ENCODE measurements at regions not wholly inside any gene's neighbourhood (a gene's known extent, or its start where the extent isn't known, plus 50 kb on each side); places are given as distances from the start of the nearest gene placed in this dataset.
A peak's percentile ranks its signal among the peaks of the same experiment; 100 is the strongest.

- H3K4me1 ChIP-seq (ENCODE audit: control insufficient read depth, extremely low read depth, insufficient read depth, low read length), result peaks cover 21% of the 10 kb centered on the region
- H3K27ac ChIP-seq (ENCODE audit: insufficient read depth, low read depth, low read length), result peak overlapping the region; percentile 79
- peak; percentile 55 for DNase-seq (ENCODE audit: low read depth, low spot score)
- intact Hi-C loops (cut with micrococcal nuclease), result loop anchor here (5.0 kb wide), 1 partner anchor 120 kb away; no protein-coding TSS in a partner anchor
- H3K79me2 ChIP-seq (ENCODE audit: control insufficient read depth, insufficient read depth, low read length), result no peaks in the 10 kb centered on the region
- H3K9me3 ChIP-seq (replicated peaks; ENCODE audit: control insufficient read depth, insufficient read depth, low read length), result no peaks in the 10 kb centered on the region
- H3K9ac ChIP-seq (replicated peaks; ENCODE audit: extremely low read depth, insufficient read depth, low read length), result no peak overlapping the region
- TF ChIP-seq CTCF (IDR thresholded peaks at IDR 0.05; ENCODE audit: extremely low read depth in 1 of 2, insufficient read depth in 1 of 2, low read depth in 1 of 2, low read length in 2 of 2) (no peak), MAX (IDR thresholded peaks at IDR 0.05; ENCODE audit: insufficient read depth, insufficient read length) (no peak), EZH2 (IDR thresholded peaks at IDR 0.05; ENCODE audit: borderline replicate concordance, low read depth, low read length, severe bottlenecking) (no peak), JUN (IDR thresholded peaks at IDR 0.05; ENCODE audit: borderline replicate concordance, insufficient read depth, insufficient read length, low read depth) (no peak), POLR2AphosphoS5 (IDR thresholded peaks at IDR 0.05; ENCODE audit: insufficient read depth, low read depth, low read length) (no peak), POLR2A (IDR thresholded peaks at IDR 0.05; ENCODE audit: low read depth, low read length) (no peak), FOS (IDR thresholded peaks at IDR 0.05; ENCODE audit: borderline replicate concordance, insufficient read depth, low read length) (no peak), MYC (IDR thresholded peaks at IDR 0.05; ENCODE audit: low read depth, low read length) (no peak), GATA2 (IDR thresholded peaks at IDR 0.05; ENCODE audit: insufficient read depth, insufficient read length, low read depth, low read length) (no peak)
- no peaks in the 10 kb centered on the region for H4K20me1 ChIP-seq (replicated peaks; ENCODE audit: control insufficient read depth, extremely low read depth, insufficient read depth, low read length)
- dilution Hi-C loops (cut with MboI; ENCODE audit: extremely low pct_ligation_motif_present, low sequenced_read_pairs), result no loop called here
- no peaks in the 10 kb centered on the region for H3K36me3 ChIP-seq (ENCODE audit: control insufficient read depth in 2 of 2, extremely low read depth in 1 of 2, insufficient read depth in 2 of 2, low read length in 2 of 2)
- H2AFZ ChIP-seq (ENCODE audit: low read depth, low read length), result no peak overlapping the region
- CTCF ChIA-PET, result no interaction called here
- H3K9me1 ChIP-seq (replicated peaks; ENCODE audit: control insufficient read depth, extremely low read depth, insufficient read depth, low read length), result no peaks in the 10 kb centered on the region
- H3K4me3 ChIP-seq (replicated peaks in 1 of 3; ENCODE audit: insufficient read depth in 1 of 3, low read depth in 1 of 3, low read length in 3 of 3), result no peak overlapping the region
- POLR2A ChIA-PET, result no interaction called here
- peak; percentile 43 for FAIRE-seq
- H3K27me3 ChIP-seq (ENCODE audit: control insufficient read depth in 2 of 2, insufficient read depth in 2 of 2, low read length in 2 of 2), result no peaks in the 10 kb centered on the region
- no peak overlapping the region for H3K4me2 ChIP-seq (ENCODE audit: insufficient read depth, low read length)
- BruUV-seq (replicated peaks), result no TSS peak
These were observed 63.7 kb upstream of the PLAC1 start for GRCh38 chrX:134721766-134722532.
